ENCODE measurements at regions not wholly inside any gene's neighbourhood (a gene's known extent, or its start where the extent isn't known, plus 50 kb on each side); places are given as distances from the start of the nearest gene placed in this dataset.

DNA sequence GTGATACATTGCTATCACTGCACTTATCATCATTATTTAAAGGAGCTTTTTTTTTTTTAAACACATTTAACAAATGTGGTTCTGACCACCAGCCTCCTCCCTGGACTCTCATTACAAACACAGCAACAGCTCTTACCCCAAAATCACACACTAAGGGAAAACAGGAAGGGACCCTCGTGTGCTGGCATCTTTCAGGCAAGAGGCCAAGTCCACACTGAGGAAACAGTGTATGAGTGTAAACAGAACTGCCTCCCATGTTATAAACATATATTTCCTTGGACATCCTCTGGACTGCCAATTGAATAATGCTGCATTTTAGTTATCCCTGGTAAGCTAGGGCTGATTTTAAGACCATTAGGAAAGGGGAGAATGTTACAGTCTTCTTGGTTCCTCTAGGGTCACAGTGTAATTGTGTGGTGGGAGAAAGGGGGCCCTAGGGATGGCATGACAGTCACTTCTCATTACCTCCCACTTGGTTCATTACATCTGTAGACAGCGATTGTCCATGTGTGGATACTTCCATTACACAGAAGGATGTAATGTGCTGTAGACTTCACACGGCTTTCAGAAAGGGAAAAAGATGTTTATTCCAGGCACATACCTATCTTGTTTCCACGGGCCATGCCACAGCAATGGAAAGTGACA lies 244.6 kb upstream of the TET2 start:
- Histone ChIP-seq H2BK20ac (ENCODE audit: low read length) (no peak overlapping the region), H3K9me3 (ENCODE audit: insufficient read depth in 2 of 2, low read depth in 1 of 2, low read length in 1 of 2) (no peaks in the 10 kb centered on the region), H3K79me1 (ENCODE audit: low read depth, low read length) (no peaks in the 10 kb centered on the region), H3K36me3 (ENCODE audit: control insufficient read depth in 2 of 4, insufficient read depth in 4 of 4, low read length in 3 of 4) (no peaks in the 10 kb centered on the region; a peak in 1 of 8 replicates), H4K8ac (ENCODE audit: extremely low read depth, insufficient read depth, low read length) (no peak overlapping the region), H4K91ac (replicated peaks; ENCODE audit: insufficient read length, low read length) (no peak overlapping the region), H3K14ac (ENCODE audit: insufficient read length) (no peak overlapping the region), H3K4me3 (ENCODE audit: extremely low read depth in 1 of 4, insufficient read depth in 2 of 4, low read depth in 3 of 4, low read length in 4 of 4) (no peak overlapping the region), H3K18ac (ENCODE audit: extremely low read depth, low read length) (no peak overlapping the region), H2AFZ (ENCODE audit: low read length) (no peak overlapping the region), H3K9ac (replicated peaks in 1 of 4; ENCODE audit: extremely low read depth in 1 of 4, low read depth in 3 of 4, low read length in 3 of 4) (no peak overlapping the region), H3K4ac (replicated peaks; ENCODE audit: insufficient read length, low read depth, low read length) (no peak overlapping the region), H3K27ac (ENCODE audit: low read depth, low read length) (no peak overlapping the region), H2AK5ac (ENCODE audit: low read depth, low read length) (no peak overlapping the region), H3K4me2 (ENCODE audit: insufficient read depth in 1 of 2, low read depth in 2 of 2, low read length in 2 of 2) (no peak overlapping the region), H3K79me2 (ENCODE audit: control insufficient read depth in 1 of 2, insufficient read depth in 2 of 2, low read length in 2 of 2) (no peaks in the 10 kb centered on the region), H4K5ac (ENCODE audit: insufficient read length, low read depth, low read length) (no peak overlapping the region), H4K20me1 (replicated peaks in 1 of 2; ENCODE audit: control insufficient read depth in 1 of 2, insufficient read depth in 2 of 2, low read length in 2 of 2) (no peaks in the 10 kb centered on the region), H3K23me2 (ENCODE audit: low read depth, low read length) (no peaks in the 10 kb centered on the region), H2BK5ac (ENCODE audit: low read depth, low read length) (no peak overlapping the region), H3K27me3 (replicated peaks in 1 of 4; ENCODE audit: control insufficient read depth in 3 of 4, extremely low read depth in 1 of 4, insufficient read depth in 3 of 4, low read length in 3 of 4) (peaks cover 0 to 16% (median 6%) of the 10 kb centered on the region in 4 experiments; a peak in 6 of 7 replicates), H2BK15ac (ENCODE audit: low read length) (no peak overlapping the region), H3K56ac (replicated peaks; ENCODE audit: insufficient read length, low read depth, low read length) (no peak overlapping the region), H2BK12ac (ENCODE audit: low read depth, low read length) (no peak overlapping the region), H3K4me1 (replicated peaks in 1 of 4; ENCODE audit: control insufficient read depth in 3 of 4, insufficient read depth in 4 of 4, low read length in 3 of 4) (peaks cover 0 to 2% (median 0%) of the 10 kb centered on the region in 4 experiments; a peak in 1 of 7 replicates), H2BK120ac (replicated peaks; ENCODE audit: low read depth, low read length) (no peak overlapping the region), H3K23ac (ENCODE audit: insufficient read length) (no peak overlapping the region)
- DNase-seq (ENCODE audit: low read depth in 1 of 2, low spot score in 2 of 2), result no peak
- WGBS, 2 experiments (ENCODE audit: extremely low coverage in 1 of 2, insufficient coverage in 1 of 2, insufficient read length in 1 of 2, insufficient replicate concordance in 2 of 2, low coverage in 1 of 2, low lambda C conversion rate in 2 of 2, missing lambda C conversion rate in 1 of 2), result 84% methylated on average over 4 of the region's 4 CpGs; no CpG with 5 or more reads in 1 of the 2 experiments
- ChIA-PET POLR2A (ENCODE audit: partially characterized antibody) (no interaction called here), CTCF (ENCODE audit: partially characterized antibody) (interaction anchor here (0.7 to 2.1 kb wide), 6 partner anchors 12 to 168 kb away, joined by 3 to 12 read pairs (median 4); no protein-coding TSS in a partner anchor)
- FAIRE-seq, result no peak
- TF ChIP-seq POLR2AphosphoS5 (IDR thresholded peaks at IDR 0.05; ENCODE audit: low read depth, low read length) (no peak), SRF (IDR thresholded peaks at IDR 0.05; ENCODE audit: low read depth, low read length) (no peak)

All from H1 (cell line).